ENCODE measurements at regions not wholly inside any gene's neighbourhood (a gene's known extent, or its start where the extent isn't known, plus 50 kb on each side); places are given as distances from the start of the nearest gene placed in this dataset.

DNA sequence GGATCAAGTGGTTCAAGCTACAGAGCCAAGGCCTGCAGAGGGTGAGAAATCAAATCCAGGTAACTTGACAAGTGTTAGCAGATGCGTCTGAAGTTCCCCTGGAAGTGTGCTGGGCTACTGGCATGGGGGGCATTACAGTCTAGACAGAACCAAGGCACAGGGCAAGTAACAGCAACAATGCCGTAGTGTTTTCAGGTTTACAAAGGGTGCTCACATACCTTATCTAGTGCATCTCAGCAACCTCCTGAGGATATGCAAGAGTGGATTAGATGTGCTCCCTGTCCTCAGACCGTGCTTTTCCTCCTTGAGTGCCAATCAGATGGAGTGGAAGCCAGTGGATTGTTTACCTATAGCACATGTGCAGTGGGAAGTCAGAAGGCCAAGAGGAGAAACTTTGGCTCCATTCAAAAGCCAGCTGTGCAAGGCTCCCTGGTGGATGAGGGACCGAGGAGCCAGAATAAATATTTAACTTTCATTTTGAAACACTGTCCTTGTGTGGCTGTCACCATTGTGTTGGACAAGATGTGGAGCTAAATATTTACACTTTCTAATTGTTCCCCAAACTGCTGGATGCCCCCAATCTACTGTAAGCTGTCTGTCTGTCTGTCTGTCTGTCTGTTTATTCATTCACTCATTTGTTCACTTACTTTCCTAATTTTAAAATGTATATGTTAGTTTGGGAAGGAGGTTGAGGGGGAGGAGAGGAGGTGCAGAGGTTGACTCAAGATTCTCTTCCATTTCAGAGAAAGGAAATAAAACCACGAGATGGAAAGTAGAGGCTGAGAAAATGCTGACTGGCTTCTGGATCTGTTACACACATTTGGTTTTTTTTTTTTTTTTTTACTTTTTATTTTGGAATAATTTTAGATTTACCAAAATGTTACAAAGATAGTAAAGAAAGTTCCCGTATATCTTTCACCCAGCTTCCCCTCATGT is 184.0 kb upstream of the PARP11 start (continued):
- TF ChIP-seq KAT2B (IDR thresholded peaks at IDR 0.05; ENCODE audit: borderline replicate concordance, low read depth, low read length) (no peak), JUNB (CRISPR knock-in tag; IDR thresholded peaks at IDR 0.05; ENCODE audit: borderline replicate concordance) (peak; percentile 45; the same call in 1 of the 2 replicates), HMG20A (CRISPR knock-in tag; IDR thresholded peaks at IDR 0.05; ENCODE audit: borderline replicate concordance) (peak; percentile 43; the same call in 1 of the 2 replicates), NFYC (CRISPR knock-in tag; IDR thresholded peaks at IDR 0.05) (no peak), NONO (IDR thresholded peaks at IDR 0.05) (no peak), NONO (CRISPR knock-in tag; conservative IDR thresholded peaks at IDR 0.05) (0 out of 2 replicates have a peak, but pooled peaks have one; percentile 19), CHD4 (IDR thresholded peaks at IDR 0.05; ENCODE audit: borderline replicate concordance, low read length) (no peak), PHF5A (CRISPR knock-in tag; IDR thresholded peaks at IDR 0.05; ENCODE audit: low read depth, unreplicated experiment) (no peak), MYC (CRISPR knock-in tag; IDR thresholded peaks at IDR 0.05; ENCODE audit: borderline replicate concordance) (peak; percentile 25; the same call in 1 of the 2 replicates), SATB2 (CRISPR knock-in tag; IDR thresholded peaks at IDR 0.05) (no peak), SIN3A (IDR thresholded peaks at IDR 0.05; ENCODE audit: borderline replicate concordance, low read depth, low read length) (no peak), CREB1 (IDR thresholded peaks at IDR 0.05) (no peak), CREB1 (CRISPR knock-in tag; IDR thresholded peaks at IDR 0.05) (0 out of 2 replicates have a peak, but pooled peaks have one; percentile 20), TCF12 (IDR thresholded peaks at IDR 0.05) (no peak), TCF12 (CRISPR knock-in tag; IDR thresholded peaks at IDR 0.05) (no peak), ZNF572 (CRISPR knock-in tag; IDR thresholded peaks at IDR 0.05) (no peak), EHMT2 (IDR thresholded peaks at IDR 0.05; ENCODE audit: borderline replicate concordance, low read depth, low read length) (peak; percentile 47; the same call in 1 of the 2 replicates), TEAD3 (CRISPR knock-in tag; optimal IDR thresholded peaks at IDR 0.05; ENCODE audit: borderline replicate concordance) (peak; percentile 47)
- TF ChIP-seq, protein P1, sequence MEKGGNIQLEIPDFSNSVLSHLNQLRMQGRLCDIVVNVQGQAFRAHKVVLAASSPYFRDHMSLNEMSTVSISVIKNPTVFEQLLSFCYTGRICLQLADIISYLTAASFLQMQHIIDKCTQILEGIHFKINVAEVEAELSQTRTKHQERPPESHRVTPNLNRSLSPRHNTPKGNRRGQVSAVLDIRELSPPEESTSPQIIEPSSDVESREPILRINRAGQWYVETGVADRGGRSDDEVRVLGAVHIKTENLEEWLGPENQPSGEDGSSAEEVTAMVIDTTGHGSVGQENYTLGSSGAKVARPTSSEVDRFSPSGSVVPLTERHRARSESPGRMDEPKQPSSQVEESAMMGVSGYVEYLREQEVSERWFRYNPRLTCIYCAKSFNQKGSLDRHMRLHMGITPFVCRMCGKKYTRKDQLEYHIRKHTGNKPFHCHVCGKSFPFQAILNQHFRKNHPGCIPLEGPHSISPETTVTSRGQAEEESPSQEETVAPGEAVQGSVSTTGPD (CRISPR knock-in tag; IDR thresholded peaks at IDR 0.05): no peak
- TF ChIP-seq, protein P2, sequence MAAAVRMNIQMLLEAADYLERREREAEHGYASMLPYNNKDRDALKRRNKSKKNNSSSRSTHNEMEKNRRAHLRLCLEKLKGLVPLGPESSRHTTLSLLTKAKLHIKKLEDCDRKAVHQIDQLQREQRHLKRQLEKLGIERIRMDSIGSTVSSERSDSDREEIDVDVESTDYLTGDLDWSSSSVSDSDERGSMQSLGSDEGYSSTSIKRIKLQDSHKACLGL (CRISPR knock-in tag; IDR thresholded peaks at IDR 0.05): no peak
- TF ChIP-seq, protein P3, sequence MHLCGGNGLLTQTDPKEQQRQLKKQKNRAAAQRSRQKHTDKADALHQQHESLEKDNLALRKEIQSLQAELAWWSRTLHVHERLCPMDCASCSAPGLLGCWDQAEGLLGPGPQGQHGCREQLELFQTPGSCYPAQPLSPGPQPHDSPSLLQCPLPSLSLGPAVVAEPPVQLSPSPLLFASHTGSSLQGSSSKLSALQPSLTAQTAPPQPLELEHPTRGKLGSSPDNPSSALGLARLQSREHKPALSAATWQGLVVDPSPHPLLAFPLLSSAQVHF (CRISPR knock-in tag; IDR thresholded peaks at IDR 0.05): no peak
- TF ChIP-seq, protein P4, sequence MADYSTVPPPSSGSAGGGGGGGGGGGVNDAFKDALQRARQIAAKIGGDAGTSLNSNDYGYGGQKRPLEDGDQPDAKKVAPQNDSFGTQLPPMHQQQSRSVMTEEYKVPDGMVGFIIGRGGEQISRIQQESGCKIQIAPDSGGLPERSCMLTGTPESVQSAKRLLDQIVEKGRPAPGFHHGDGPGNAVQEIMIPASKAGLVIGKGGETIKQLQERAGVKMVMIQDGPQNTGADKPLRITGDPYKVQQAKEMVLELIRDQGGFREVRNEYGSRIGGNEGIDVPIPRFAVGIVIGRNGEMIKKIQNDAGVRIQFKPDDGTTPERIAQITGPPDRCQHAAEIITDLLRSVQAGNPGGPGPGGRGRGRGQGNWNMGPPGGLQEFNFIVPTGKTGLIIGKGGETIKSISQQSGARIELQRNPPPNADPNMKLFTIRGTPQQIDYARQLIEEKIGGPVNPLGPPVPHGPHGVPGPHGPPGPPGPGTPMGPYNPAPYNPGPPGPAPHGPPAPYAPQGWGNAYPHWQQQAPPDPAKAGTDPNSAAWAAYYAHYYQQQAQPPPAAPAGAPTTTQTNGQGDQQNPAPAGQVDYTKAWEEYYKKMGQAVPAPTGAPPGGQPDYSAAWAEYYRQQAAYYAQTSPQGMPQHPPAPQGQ (CRISPR knock-in tag; IDR thresholded peaks at IDR 0.05; ENCODE audit: borderline replicate concordance): no peak
- TF ChIP-seq, protein P5, sequence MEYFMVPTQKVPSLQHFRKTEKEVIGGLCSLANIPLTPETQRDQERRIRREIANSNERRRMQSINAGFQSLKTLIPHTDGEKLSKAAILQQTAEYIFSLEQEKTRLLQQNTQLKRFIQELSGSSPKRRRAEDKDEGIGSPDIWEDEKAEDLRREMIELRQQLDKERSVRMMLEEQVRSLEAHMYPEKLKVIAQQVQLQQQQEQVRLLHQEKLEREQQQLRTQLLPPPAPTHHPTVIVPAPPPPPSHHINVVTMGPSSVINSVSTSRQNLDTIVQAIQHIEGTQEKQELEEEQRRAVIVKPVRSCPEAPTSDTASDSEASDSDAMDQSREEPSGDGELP (IDR thresholded peaks at IDR 0.05; ENCODE audit: borderline replicate concordance, low read depth): peak; percentile 92
- TF ChIP-seq, protein P6, sequence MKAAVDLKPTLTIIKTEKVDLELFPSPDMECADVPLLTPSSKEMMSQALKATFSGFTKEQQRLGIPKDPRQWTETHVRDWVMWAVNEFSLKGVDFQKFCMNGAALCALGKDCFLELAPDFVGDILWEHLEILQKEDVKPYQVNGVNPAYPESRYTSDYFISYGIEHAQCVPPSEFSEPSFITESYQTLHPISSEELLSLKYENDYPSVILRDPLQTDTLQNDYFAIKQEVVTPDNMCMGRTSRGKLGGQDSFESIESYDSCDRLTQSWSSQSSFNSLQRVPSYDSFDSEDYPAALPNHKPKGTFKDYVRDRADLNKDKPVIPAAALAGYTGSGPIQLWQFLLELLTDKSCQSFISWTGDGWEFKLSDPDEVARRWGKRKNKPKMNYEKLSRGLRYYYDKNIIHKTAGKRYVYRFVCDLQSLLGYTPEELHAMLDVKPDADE (CRISPR knock-in tag; IDR thresholded peaks at IDR 0.05): no peak
